ENCODE measurements at regions not wholly inside any gene's neighbourhood (a gene's known extent, or its start where the extent isn't known, plus 50 kb on each side); places are given as distances from the start of the nearest gene placed in this dataset.

GRCh38 chrX:22433292-22434070 is 160.8 kb downstream of the CBLL2 start:
- H3K27ac ChIP-seq (ENCODE audit: low read depth, low read length): no peak overlapping the region
- H3K4me3 ChIP-seq (ENCODE audit: low read length): no peak overlapping the region
- H3K4me1 ChIP-seq (ENCODE audit: control insufficient read depth in 2 of 2, insufficient read depth in 2 of 2, low read length in 2 of 2): no peaks in the 10 kb centered on the region
- H3K36me3 ChIP-seq (ENCODE audit: control insufficient read depth in 2 of 3, insufficient read depth in 3 of 3, low read length in 3 of 3): no peaks in the 10 kb centered on the region
- no peak overlapping the region for H3K4me3 Mint-ChIP-seq
- no peaks in the 10 kb centered on the region for H3K9me3 ChIP-seq (ENCODE audit: control insufficient read depth in 2 of 3, low read length in 3 of 3)
- no peaks in the 10 kb centered on the region for H3K36me3 Mint-ChIP-seq
- DNase-seq: no peak
- no peaks in the 10 kb centered on the region for H3K4me1 Mint-ChIP-seq
- ChIA-PET POLR2A (no interaction called here), CTCF (no interaction called here)
- ATAC-seq: no peak
- no peaks in the 10 kb centered on the region for H3K27me3 ChIP-seq (ENCODE audit: control insufficient read depth in 2 of 2, insufficient read depth in 2 of 2, low read length in 2 of 2)
- peaks cover 0 to 6% (median 0%) of the 10 kb centered on the region in 11 donors for H3K9me3 Mint-ChIP-seq
- H3K27me3 Mint-ChIP-seq: no peaks in the 10 kb centered on the region
- no peak overlapping the region for H3K27ac Mint-ChIP-seq
- intact Hi-C loops (cut with micrococcal nuclease): no loop called here

GRCh38 chrX:22445880-22446279 is 173.2 kb downstream of the CBLL2 start:
- H3K36me3 Mint-ChIP-seq: no peaks in the 10 kb centered on the region
- H3K27me3 Mint-ChIP-seq: no peaks in the 10 kb centered on the region
- H3K27ac Mint-ChIP-seq: no peak overlapping the region
- intact Hi-C loops (cut with micrococcal nuclease): no loop called here
- no peak for ATAC-seq
- Histone ChIP-seq H3K36me3 (ENCODE audit: control insufficient read depth in 2 of 3, insufficient read depth in 3 of 3, low read length in 3 of 3) (no peaks in the 10 kb centered on the region), H3K4me1 (ENCODE audit: control insufficient read depth in 2 of 2, insufficient read depth in 2 of 2, low read length in 2 of 2) (no peaks in the 10 kb centered on the region), H3K27ac (ENCODE audit: low read depth, low read length) (no peak overlapping the region), H3K9me3 (ENCODE audit: control insufficient read depth in 2 of 3, low read length in 3 of 3) (no peaks in the 10 kb centered on the region), H3K27me3 (ENCODE audit: control insufficient read depth in 2 of 2, insufficient read depth in 2 of 2, low read length in 2 of 2) (no peaks in the 10 kb centered on the region), H3K4me3 (ENCODE audit: low read length) (no peak overlapping the region)
- CTCF ChIA-PET: no interaction called here
- H3K4me1 Mint-ChIP-seq: no peaks in the 10 kb centered on the region
- no peak overlapping the region for H3K4me3 Mint-ChIP-seq
- DNase-seq: no peak
- H3K9me3 Mint-ChIP-seq: peaks cover 0 to 12% (median 0%) of the 10 kb centered on the region in 11 donors
- POLR2A ChIA-PET: no interaction called here

GRCh38 chrX:22462959-22463358 is 190.2 kb downstream of the CBLL2 start:
- peaks cover 0 to 3% (median 0%) of the 10 kb centered on the region in 11 donors for H3K9me3 Mint-ChIP-seq
- Histone ChIP-seq H3K4me1 (ENCODE audit: control insufficient read depth in 2 of 2, insufficient read depth in 2 of 2, low read length in 2 of 2) (no peaks in the 10 kb centered on the region), H3K36me3 (ENCODE audit: control insufficient read depth in 2 of 3, insufficient read depth in 3 of 3, low read length in 3 of 3) (no peaks in the 10 kb centered on the region), H3K4me3 (ENCODE audit: low read length) (no peak overlapping the region), H3K27ac (ENCODE audit: low read depth, low read length) (no peak overlapping the region), H3K9me3 (ENCODE audit: control insufficient read depth in 2 of 3, low read length in 3 of 3) (no peaks in the 10 kb centered on the region), H3K27me3 (ENCODE audit: control insufficient read depth in 2 of 2, insufficient read depth in 2 of 2, low read length in 2 of 2) (no peaks in the 10 kb centered on the region)
- DNase-seq (no peak), ATAC-seq (no peak)
- intact Hi-C loops (cut with micrococcal nuclease): no loop called here
- no peaks in the 10 kb centered on the region for H3K27me3 Mint-ChIP-seq
- H3K27ac Mint-ChIP-seq: no peak overlapping the region
- POLR2A ChIA-PET: no interaction called here
- no peaks in the 10 kb centered on the region for H3K4me1 Mint-ChIP-seq
- CTCF ChIA-PET: no interaction called here
- no peak overlapping the region for H3K4me3 Mint-ChIP-seq
- H3K36me3 Mint-ChIP-seq: no peaks in the 10 kb centered on the region

GRCh38 chrX:22467571-22467970 is 194.9 kb downstream of the CBLL2 start:
- no peaks in the 10 kb centered on the region for H3K27me3 Mint-ChIP-seq
- no peaks in the 10 kb centered on the region for H3K4me1 Mint-ChIP-seq
- CTCF ChIA-PET: no interaction called here

GRCh38 chrX:22481436-22481835 is 208.7 kb downstream of the CBLL2 start:
- Mint-ChIP-seq H3K9me3 (peaks cover 0 to 30% (median 2%) of the 10 kb centered on the region in 11 donors), H3K27me3 (no peaks in the 10 kb centered on the region), H3K4me3 (no peak overlapping the region), H3K27ac (no peak overlapping the region), H3K36me3 (no peaks in the 10 kb centered on the region), H3K4me1 (no peaks in the 10 kb centered on the region)
- H3K27ac ChIP-seq (ENCODE audit: low read depth, low read length): no peak overlapping the region
- ATAC-seq (no peak), DNase-seq (no peak)
- no peaks in the 10 kb centered on the region for H3K4me1 ChIP-seq (ENCODE audit: control insufficient read depth in 2 of 2, insufficient read depth in 2 of 2, low read length in 2 of 2)
- intact Hi-C loops (cut with micrococcal nuclease): no loop called here
- POLR2A ChIA-PET: no interaction called here
- no peaks in the 10 kb centered on the region for H3K36me3 ChIP-seq (ENCODE audit: control insufficient read depth in 2 of 3, insufficient read depth in 3 of 3, low read length in 3 of 3)
- no peak overlapping the region for H3K4me3 ChIP-seq (ENCODE audit: low read length)
- no peaks in the 10 kb centered on the region for H3K27me3 ChIP-seq (ENCODE audit: control insufficient read depth in 2 of 2, insufficient read depth in 2 of 2, low read length in 2 of 2)
- H3K9me3 ChIP-seq (ENCODE audit: control insufficient read depth in 2 of 3, low read length in 3 of 3): no peaks in the 10 kb centered on the region
- CTCF ChIA-PET: no interaction called here

More at GRCh38 chrX:22467571-22467970, 194.9 kb downstream of the CBLL2 start:
- H3K36me3 Mint-ChIP-seq: no peaks in the 10 kb centered on the region
- Histone ChIP-seq H3K4me3 (ENCODE audit: low read length) (no peak overlapping the region), H3K9me3 (ENCODE audit: control insufficient read depth in 2 of 3, low read length in 3 of 3) (no peaks in the 10 kb centered on the region), H3K27ac (ENCODE audit: low read depth, low read length) (no peak overlapping the region), H3K36me3 (ENCODE audit: control insufficient read depth in 2 of 3, insufficient read depth in 3 of 3, low read length in 3 of 3) (no peaks in the 10 kb centered on the region), H3K4me1 (ENCODE audit: control insufficient read depth in 2 of 2, insufficient read depth in 2 of 2, low read length in 2 of 2) (no peaks in the 10 kb centered on the region), H3K27me3 (ENCODE audit: control insufficient read depth in 2 of 2, insufficient read depth in 2 of 2, low read length in 2 of 2) (no peaks in the 10 kb centered on the region)
- no peak overlapping the region for H3K27ac Mint-ChIP-seq
- POLR2A ChIA-PET: no interaction called here
- ATAC-seq: no peak
- intact Hi-C loops (cut with micrococcal nuclease): no loop called here
- H3K9me3 Mint-ChIP-seq: peaks cover 0 to 3% (median 0%) of the 10 kb centered on the region in 11 donors
- DNase-seq: no peak
- H3K4me3 Mint-ChIP-seq: no peak overlapping the region

GRCh38 chrX:22486296-22486695 is 213.6 kb downstream of the CBLL2 start:
- intact Hi-C loops (cut with micrococcal nuclease): no loop called here
- H3K27me3 ChIP-seq (ENCODE audit: control insufficient read depth in 2 of 2, insufficient read depth in 2 of 2, low read length in 2 of 2): no peaks in the 10 kb centered on the region
- H3K36me3 ChIP-seq (ENCODE audit: control insufficient read depth in 2 of 3, insufficient read depth in 3 of 3, low read length in 3 of 3): no peaks in the 10 kb centered on the region
- Mint-ChIP-seq H3K36me3 (no peaks in the 10 kb centered on the region), H3K27me3 (no peaks in the 10 kb centered on the region), H3K27ac (no peak overlapping the region), H3K9me3 (peaks cover 0 to 7% (median 0%) of the 10 kb centered on the region in 11 donors), H3K4me1 (no peaks in the 10 kb centered on the region), H3K4me3 (no peak overlapping the region)
- no peaks in the 10 kb centered on the region for H3K9me3 ChIP-seq (ENCODE audit: control insufficient read depth in 2 of 3, low read length in 3 of 3)
- no peak overlapping the region for H3K4me3 ChIP-seq (ENCODE audit: low read length)
- no peak for ATAC-seq
- H3K27ac ChIP-seq (ENCODE audit: low read depth, low read length): no peak overlapping the region
- H3K4me1 ChIP-seq (ENCODE audit: control insufficient read depth in 2 of 2, insufficient read depth in 2 of 2, low read length in 2 of 2): no peaks in the 10 kb centered on the region
- DNase-seq: no peak
- POLR2A ChIA-PET: no interaction called here
- CTCF ChIA-PET: no interaction called here

GRCh38 chrX:22516893-22517292 is 244.2 kb downstream of the CBLL2 start:
- DNase-seq (no peak), ATAC-seq (no peak)
- Mint-ChIP-seq H3K36me3 (no peaks in the 10 kb centered on the region), H3K4me1 (no peaks in the 10 kb centered on the region), H3K27ac (no peak overlapping the region), H3K27me3 (peaks cover 0 to 3% (median 0%) of the 10 kb centered on the region in 5 donors), H3K4me3 (no peak overlapping the region), H3K9me3 (no peaks in the 10 kb centered on the region)
- Histone ChIP-seq H3K9me3 (ENCODE audit: control insufficient read depth in 2 of 3, low read length in 3 of 3) (no peaks in the 10 kb centered on the region), H3K36me3 (ENCODE audit: control insufficient read depth in 2 of 3, insufficient read depth in 3 of 3, low read length in 3 of 3) (no peaks in the 10 kb centered on the region), H3K4me1 (ENCODE audit: control insufficient read depth in 2 of 2, insufficient read depth in 2 of 2, low read length in 2 of 2) (no peaks in the 10 kb centered on the region), H3K27me3 (ENCODE audit: control insufficient read depth in 2 of 2, insufficient read depth in 2 of 2, low read length in 2 of 2) (no peaks in the 10 kb centered on the region), H3K4me3 (ENCODE audit: low read length) (no peak overlapping the region), H3K27ac (ENCODE audit: low read depth, low read length) (no peak overlapping the region)
- intact Hi-C loops (cut with micrococcal nuclease): no loop called here
- POLR2A ChIA-PET: no interaction called here
- CTCF ChIA-PET: no interaction called here

Measured in naive thymus-derived CD4-positive, alpha-beta T cell (primary cell).